ENCODE measurements at regions not wholly inside any gene's neighbourhood (a gene's known extent, or its start where the extent isn't known, plus 50 kb on each side); places are given as distances from the start of the nearest gene placed in this dataset.

GRCh38 chr2:236366397-236366796 is 102.2 kb upstream of the ASB18 start:
- Histone ChIP-seq H3K27me3 (replicated peaks in 1 of 2; ENCODE audit: control insufficient read depth in 2 of 2, extremely low read depth in 1 of 2, insufficient read depth in 2 of 2, low read length in 1 of 2) (peaks cover 0 to 38% of the 10 kb centered on the region in 2 experiments), H3K27ac (ENCODE audit: low read length) (no peak overlapping the region), H3K36me3 (ENCODE audit: control insufficient read depth in 2 of 2, extremely low read depth in 1 of 2, insufficient read depth in 1 of 2, low read length in 1 of 2) (no peaks in the 10 kb centered on the region), H3K9me3 (no peaks in the 10 kb centered on the region), H3K4me1 (ENCODE audit: control insufficient read depth in 1 of 2, extremely low read depth in 1 of 2, insufficient read depth in 2 of 2, low read length in 2 of 2) (peaks cover 12 to 33% of the 10 kb centered on the region in 2 experiments), H3K4me3 (ENCODE audit: control insufficient read depth in 1 of 2, extremely low read depth in 1 of 2, low read length in 1 of 2) (peak overlapping the region; percentile 2 to 19)
- POLR2A ChIA-PET = interaction anchor here (0.6 to 0.7 kb wide), 2 partner anchors 51 to 1494 kb away, joined by 3 to 6 read pairs; no protein-coding TSS in a partner anchor
- Mint-ChIP-seq H3K9me3 (no peaks in the 10 kb centered on the region), H3K27ac (no peak overlapping the region), H3K27me3 (peaks cover 13 to 26% of the 10 kb centered on the region in 2 donors), H3K4me1 (peaks cover 35 to 47% (median 45%) of the 10 kb centered on the region in 3 donors), H3K36me3 (no peaks in the 10 kb centered on the region), H3K4me3 (peak overlapping the region; percentile 18 to 79 (median 47))
- ATAC-seq (replicated peaks in 1 of 4) (peak; percentile 73 to 95 (median 92)), DNase-seq (peak in 22 of 35 experiments; percentile 10 to 50 (median 22))
- CTCF ChIA-PET = interaction anchor here (0.6 to 0.7 kb wide), 3 partner anchors 15 to 1496 kb away, joined by 3 to 5 read pairs (median 3); no protein-coding TSS in a partner anchor
- 0% methylated on average over 1 of the region's 3 CpGs for WGBS (ENCODE audit: insufficient coverage)

- H3K27me3 ChIP-seq (replicated peaks in 1 of 2; ENCODE audit: control insufficient read depth in 2 of 2, extremely low read depth in 1 of 2, insufficient read depth in 2 of 2, low read length in 1 of 2) = peaks cover 0 to 40% of the 10 kb centered on the region in 2 experiments
- Mint-ChIP-seq H3K27ac (no peak overlapping the region), H3K4me3 (peak overlapping the region; percentile 6 to 79 (median 18)), H3K36me3 (no peaks in the 10 kb centered on the region), H3K27me3 (peaks cover 19 to 33% of the 10 kb centered on the region in 2 donors), H3K9me3 (no peaks in the 10 kb centered on the region), H3K4me1 (peaks cover 35 to 46% (median 40%) of the 10 kb centered on the region in 3 donors)
- H3K4me3 ChIP-seq (ENCODE audit: control insufficient read depth in 1 of 2, extremely low read depth in 1 of 2, low read length in 1 of 2) = no peak overlapping the region
- ATAC-seq (replicated peaks in 1 of 4) (no peak), DNase-seq (no peak)
- no peaks in the 10 kb centered on the region for H3K9me3 ChIP-seq
- POLR2A ChIA-PET = no interaction called here
- WGBS (ENCODE audit: insufficient coverage) = 92% methylated on average over 10 of the region's 16 CpGs
- H3K4me1 ChIP-seq (ENCODE audit: control insufficient read depth in 1 of 2, extremely low read depth in 1 of 2, insufficient read depth in 2 of 2, low read length in 2 of 2) = peaks cover 12 to 33% of the 10 kb centered on the region in 2 experiments
- no peak overlapping the region for H3K27ac ChIP-seq (ENCODE audit: low read length)
- H3K36me3 ChIP-seq (ENCODE audit: control insufficient read depth in 2 of 2, extremely low read depth in 1 of 2, insufficient read depth in 1 of 2, low read length in 1 of 2) = no peaks in the 10 kb centered on the region
- CTCF ChIA-PET = interaction anchor here in 1 of 2 donors (0.6 kb wide), 1 partner anchor 202 kb away, joined by 3 read pairs; the partner anchor contains the start of gene ACKR3
Measured at GRCh38 chr2:236367506-236368289, 103.5 kb upstream of the ASB18 start.

- ChIA-PET CTCF (no interaction called here), POLR2A (no interaction called here)
- Histone ChIP-seq H3K4me3 (ENCODE audit: control insufficient read depth in 1 of 2, extremely low read depth in 1 of 2, low read length in 1 of 2) (no peak overlapping the region), H3K4me1 (ENCODE audit: control insufficient read depth in 1 of 2, extremely low read depth in 1 of 2, insufficient read depth in 2 of 2, low read length in 2 of 2) (peaks cover 12 to 33% of the 10 kb centered on the region in 2 experiments), H3K27ac (ENCODE audit: low read length) (no peak overlapping the region), H3K9me3 (no peaks in the 10 kb centered on the region), H3K36me3 (ENCODE audit: control insufficient read depth in 2 of 2, extremely low read depth in 1 of 2, insufficient read depth in 1 of 2, low read length in 1 of 2) (no peaks in the 10 kb centered on the region), H3K27me3 (replicated peaks in 1 of 2; ENCODE audit: control insufficient read depth in 2 of 2, extremely low read depth in 1 of 2, insufficient read depth in 2 of 2, low read length in 1 of 2) (peaks cover 0 to 52% of the 10 kb centered on the region in 2 experiments)
- H3K9me3 Mint-ChIP-seq = no peaks in the 10 kb centered on the region
- H3K4me1 Mint-ChIP-seq = peaks cover 32 to 40% (median 37%) of the 10 kb centered on the region in 3 donors
- ATAC-seq (replicated peaks in 1 of 4) = no peak
- H3K27me3 Mint-ChIP-seq = peaks cover 33 to 42% of the 10 kb centered on the region in 2 donors
- no peak overlapping the region for H3K4me3 Mint-ChIP-seq
- no peaks in the 10 kb centered on the region for H3K36me3 Mint-ChIP-seq
- no peak overlapping the region for H3K27ac Mint-ChIP-seq
- WGBS (ENCODE audit: insufficient coverage) = 84% methylated on average over 5 of the region's 14 CpGs
- no peak for DNase-seq
Measured at GRCh38 chr2:236369661-236370062, 105.5 kb upstream of the ASB18 start.

- Histone ChIP-seq H3K27me3 (replicated peaks in 1 of 2; ENCODE audit: control insufficient read depth in 2 of 2, extremely low read depth in 1 of 2, insufficient read depth in 2 of 2, low read length in 1 of 2) (peaks cover 0 to 46% of the 10 kb centered on the region in 2 experiments), H3K9me3 (no peaks in the 10 kb centered on the region), H3K27ac (ENCODE audit: low read length) (no peak overlapping the region), H3K36me3 (ENCODE audit: control insufficient read depth in 2 of 2, extremely low read depth in 1 of 2, insufficient read depth in 1 of 2, low read length in 1 of 2) (no peaks in the 10 kb centered on the region), H3K4me1 (ENCODE audit: control insufficient read depth in 1 of 2, extremely low read depth in 1 of 2, insufficient read depth in 2 of 2, low read length in 2 of 2) (peaks cover 10 to 22% of the 10 kb centered on the region in 2 experiments), H3K4me3 (ENCODE audit: control insufficient read depth in 1 of 2, extremely low read depth in 1 of 2, low read length in 1 of 2) (no peak overlapping the region)
- Mint-ChIP-seq H3K27ac (no peak overlapping the region), H3K36me3 (no peaks in the 10 kb centered on the region), H3K9me3 (no peaks in the 10 kb centered on the region), H3K27me3 (peaks cover 38 to 48% of the 10 kb centered on the region in 2 donors), H3K4me1 (peaks cover 25 to 34% (median 29%) of the 10 kb centered on the region in 3 donors), H3K4me3 (no peak overlapping the region)
- DNase-seq (no peak), ATAC-seq (replicated peaks in 1 of 4) (no peak)
- WGBS (ENCODE audit: insufficient coverage) = 72% methylated on average over 5 of the region's 10 CpGs
- ChIA-PET CTCF (no interaction called here), POLR2A (no interaction called here)
Measured at GRCh38 chr2:236370847-236371409, 106.7 kb upstream of the ASB18 start.

- 82% methylated on average over 3 of the region's 5 CpGs for WGBS (ENCODE audit: insufficient coverage)
- peaks cover 0 to 32% of the 10 kb centered on the region in 2 experiments for H3K27me3 ChIP-seq (replicated peaks in 1 of 2; ENCODE audit: control insufficient read depth in 2 of 2, extremely low read depth in 1 of 2, insufficient read depth in 2 of 2, low read length in 1 of 2)
Measured at GRCh38 chr2:236375973-236376476, 111.8 kb upstream of the ASB18 start.

GRCh38 chr2:236376566-236377244 is 112.5 kb upstream of the ASB18 start:
- ATAC-seq (replicated peaks in 1 of 4) (no peak), DNase-seq (no peak)
- Mint-ChIP-seq H3K27ac (no peak overlapping the region), H3K4me1 (peaks cover 6 to 8% (median 7%) of the 10 kb centered on the region in 3 donors), H3K36me3 (no peaks in the 10 kb centered on the region), H3K9me3 (no peaks in the 10 kb centered on the region), H3K4me3 (no peak overlapping the region), H3K27me3 (peaks cover 31 to 33% of the 10 kb centered on the region in 2 donors)
- no peak overlapping the region for H3K27ac ChIP-seq (ENCODE audit: low read length)
- no peaks in the 10 kb centered on the region for H3K4me1 ChIP-seq (ENCODE audit: control insufficient read depth in 1 of 2, extremely low read depth in 1 of 2, insufficient read depth in 2 of 2, low read length in 2 of 2)
- no peaks in the 10 kb centered on the region for H3K9me3 ChIP-seq
- WGBS (ENCODE audit: insufficient coverage) = 94% methylated on average over 2 of the region's 7 CpGs
- H3K36me3 ChIP-seq (ENCODE audit: control insufficient read depth in 2 of 2, extremely low read depth in 1 of 2, insufficient read depth in 1 of 2, low read length in 1 of 2) = no peaks in the 10 kb centered on the region
- no peak overlapping the region for H3K4me3 ChIP-seq (ENCODE audit: control insufficient read depth in 1 of 2, extremely low read depth in 1 of 2, low read length in 1 of 2)
- H3K27me3 ChIP-seq (replicated peaks in 1 of 2; ENCODE audit: control insufficient read depth in 2 of 2, extremely low read depth in 1 of 2, insufficient read depth in 2 of 2, low read length in 1 of 2) = peaks cover 0 to 28% of the 10 kb centered on the region in 2 experiments
- CTCF ChIA-PET = interaction anchor here in 1 of 2 donors (0.5 kb wide), 1 partner anchor 141 kb away, joined by 3 read pairs; no protein-coding TSS in a partner anchor
- POLR2A ChIA-PET = no interaction called here

More at GRCh38 chr2:236375973-236376476, 111.8 kb upstream of the ASB18 start:
- no peaks in the 10 kb centered on the region for H3K4me1 ChIP-seq (ENCODE audit: control insufficient read depth in 1 of 2, extremely low read depth in 1 of 2, insufficient read depth in 2 of 2, low read length in 2 of 2)
- no peak for ATAC-seq (replicated peaks in 1 of 4)
- peaks cover 5 to 6% (median 5%) of the 10 kb centered on the region in 3 donors for H3K4me1 Mint-ChIP-seq
- no peak overlapping the region for H3K4me3 Mint-ChIP-seq
- CTCF ChIA-PET = interaction anchor here in 1 of 2 donors (0.5 kb wide), 1 partner anchor 142 kb away, joined by 3 read pairs; no protein-coding TSS in a partner anchor
- POLR2A ChIA-PET = no interaction called here
- no peaks in the 10 kb centered on the region for H3K36me3 ChIP-seq (ENCODE audit: control insufficient read depth in 2 of 2, extremely low read depth in 1 of 2, insufficient read depth in 1 of 2, low read length in 1 of 2)
- no peaks in the 10 kb centered on the region for H3K36me3 Mint-ChIP-seq
- no peak for DNase-seq
- H3K27me3 Mint-ChIP-seq = peaks cover 36 to 37% of the 10 kb centered on the region in 2 donors
- no peak overlapping the region for H3K27ac ChIP-seq (ENCODE audit: low read length)
- no peak overlapping the region for H3K27ac Mint-ChIP-seq
- H3K4me3 ChIP-seq (ENCODE audit: control insufficient read depth in 1 of 2, extremely low read depth in 1 of 2, low read length in 1 of 2) = no peak overlapping the region
- no peaks in the 10 kb centered on the region for H3K9me3 Mint-ChIP-seq
- H3K9me3 ChIP-seq = no peaks in the 10 kb centered on the region

All from T-cell (primary cell).